IMR-90 (cell line): ENCODE measurements at regions not wholly inside any gene's neighbourhood (a gene's known extent, or its start where the extent isn't known, plus 50 kb on each side); places are given as distances from the start of the nearest gene placed in this dataset.

ENCODE experiments used
- ATAC-seq: fragments of 200-7000 bp; cut with Tn5 transposase; 2 replicates; pipeline ENCODE4 v1.9.1; 2020; ENCODE audit warnings: low read depth, mild to moderate bottlenecking, moderate library complexity
- BruUV-seq: library from RNA; stranded (reverse); fragments of 400-500 nt; replicated peaks from 2 replicates; lab custom pipeline; 2021; lab: Mats Ljungman, UMichigan
- CTCF ChIA-PET: fragments of 300-600 bp; formaldehyde crosslinking; extraction: SDS; loops from one replicate; lab custom pipeline; 2021; ENCODE audit warnings: antibody characterized with exemption; lab: Yijun Ruan, JAX
- POLR2A ChIA-PET: fragments of 300-600 bp; sonication (Branson Sonifier 250); formaldehyde crosslinking; loops from one replicate; lab custom pipeline; 2022; ENCODE audit warnings: antibody characterized with exemption; ENCODE audit not compliant: unreplicated experiment; lab: Charles Lee
- DNase-seq: peaks from one replicate; pipeline ENCODE4 v3.0.0; 2013
- H2AFZ ChIP-seq: replicated peaks from 2 replicates; pipeline ENCODE3; 2013; ENCODE audit warnings: low read length, mild to moderate bottlenecking; ENCODE audit not compliant: poor library complexity
- H2AK5ac ChIP-seq: 2 replicates; pipeline ENCODE4 v1.6.1; 2013; ENCODE audit warnings: low read depth, low read length, inconsistent platforms
- H2AK9ac ChIP-seq: replicated peaks from 2 replicates; pipeline ENCODE3; 2013; ENCODE audit warnings: mild to moderate bottlenecking, low read depth, low read length, moderate library complexity; ENCODE audit not compliant: poor library complexity
- H2BK120ac ChIP-seq: 2 replicates; pipeline ENCODE4 v1.6.1; 2013; ENCODE audit warnings: low read depth, low read length, inconsistent platforms
- H2BK15ac ChIP-seq: 3 replicates; pipeline ENCODE4 v1.6.1; 2013; ENCODE audit warnings: low read depth, low read length, inconsistent platforms
- H2BK20ac ChIP-seq: 2 replicates; pipeline ENCODE4 v1.6.1; 2013; ENCODE audit warnings: low read depth, mild to moderate bottlenecking, inconsistent platforms, low read length, moderate library complexity
- H2BK5ac ChIP-seq: 2 replicates; pipeline ENCODE4 v1.6.1; 2013; ENCODE audit warnings: mild to moderate bottlenecking, low read depth, low read length, inconsistent platforms; ENCODE audit not compliant: poor library complexity, severe bottlenecking
- H3K14ac ChIP-seq: replicated peaks from 2 replicates; pipeline ENCODE4 v1.6.1; 2013; ENCODE audit warnings: low read depth, low read length, inconsistent platforms
- H3K18ac ChIP-seq: 2 replicates; pipeline ENCODE4 v1.6.1; 2013; ENCODE audit warnings: low read depth, low read length, control low read depth
- H3K23ac ChIP-seq: 2 replicates; pipeline ENCODE4 v1.6.1; 2013; ENCODE audit warnings: low read depth, low read length, inconsistent platforms
- H3K27ac ChIP-seq: 2 replicates; pipeline ENCODE4 v1.5.1; 2013; ENCODE audit warnings: mild to moderate bottlenecking, control low read depth, low read length; ENCODE audit not compliant: insufficient read depth
- H3K27me3 ChIP-seq: 2 replicates; pipeline ENCODE4 v1.6.1; 2013; ENCODE audit warnings: low read length; ENCODE audit not compliant: control insufficient read depth, insufficient read depth
- H3K36me3 ChIP-seq: 2 replicates; pipeline ENCODE4 v1.6.1; 2013; ENCODE audit warnings: low read length, mixed read lengths; ENCODE audit not compliant: control insufficient read depth, insufficient read depth
- H3K4ac ChIP-seq: 2 replicates; pipeline ENCODE4 v1.6.1; 2013; ENCODE audit warnings: low read depth, low read length, inconsistent platforms
- H3K4me1 ChIP-seq: 2 replicates; pipeline ENCODE4 v1.6.1; 2013; ENCODE audit warnings: low read length, mixed read lengths; ENCODE audit not compliant: control insufficient read depth, insufficient read depth
- H3K4me2 ChIP-seq: 2 replicates; pipeline ENCODE4 v1.6.1; 2013; ENCODE audit warnings: low read depth, mild to moderate bottlenecking, control low read depth, low read length, moderate library complexity
- H3K4me3 ChIP-seq: 2 replicates; pipeline ENCODE4 v1.5.1; 2013; ENCODE audit warnings: low read depth, mild to moderate bottlenecking, control low read depth, low read length, moderate library complexity; ENCODE audit not compliant: insufficient read depth
- H3K56ac ChIP-seq: 2 replicates; pipeline ENCODE4 v1.6.1; 2013; ENCODE audit warnings: low read length, inconsistent platforms; ENCODE audit not compliant: insufficient read depth; ENCODE audit errors: extremely low read depth
- H3K79me1 ChIP-seq, 2 experiments: 2 replicates each; pipeline ENCODE4 v1.6.1; 2013; ENCODE audit warnings: low read length in 2 of 2, inconsistent platforms in 1 of 2, low read depth in 1 of 2
- H3K9ac ChIP-seq: 2 replicates; pipeline ENCODE4 v1.6.1; 2013; ENCODE audit warnings: low read depth, low read length, control low read depth
- H3K9me1 ChIP-seq: 2 replicates; pipeline ENCODE4 v1.6.1; 2013; ENCODE audit warnings: low read length, inconsistent platforms; ENCODE audit not compliant: insufficient read depth
- H3K9me3 ChIP-seq: 2 replicates; pipeline ENCODE4 v1.6.1; 2013; ENCODE audit warnings: low read length; ENCODE audit not compliant: control insufficient read depth, insufficient read depth
- H4K20me1 ChIP-seq: 2 replicates; pipeline ENCODE4 v1.6.1; 2013; ENCODE audit warnings: low read length, inconsistent platforms; ENCODE audit not compliant: insufficient read depth
- H4K5ac ChIP-seq: 2 replicates; pipeline ENCODE4 v1.6.1; 2013; ENCODE audit warnings: mild to moderate bottlenecking, low read depth, low read length, control low read depth
- H4K8ac ChIP-seq, 2 experiments: 2 replicates each; pipeline ENCODE4 v1.6.1; 2013; ENCODE audit warnings: low read depth in 2 of 2, low read length in 2 of 2, control low read depth in 1 of 2, inconsistent platforms in 1 of 2
- H4K91ac ChIP-seq: 2 replicates; pipeline ENCODE4 v1.6.1; 2013; ENCODE audit warnings: low read depth, low read length, inconsistent platforms; ENCODE audit not compliant: insufficient read depth
- BHLHE40 ChIP-seq: fragments of 150-350 bp; IDR thresholded peaks from 2 replicates; pipeline ENCODE4 v1.6.1; 2016; ENCODE audit warnings: mild to moderate bottlenecking, low read depth, low read length
- CEBPB ChIP-seq: IDR thresholded peaks from 2 replicates; pipeline ENCODE4 v1.6.1; 2012; ENCODE audit warnings: low read depth, low read length, improper control_type of control experiment
- CHD1 ChIP-seq: IDR thresholded peaks from 2 replicates; pipeline ENCODE4 v1.6.1; 2012; ENCODE audit warnings: low read depth, low read length, improper control_type of control experiment
- CTCF ChIP-seq: conservative IDR thresholded peaks from 2 replicates; pipeline ENCODE4 v1.5.1; 2012; ENCODE audit warnings: mild to moderate bottlenecking, low read depth, low read length, improper control_type of control experiment
- ELK1 ChIP-seq: fragments of 150-350 bp; IDR thresholded peaks from 2 replicates; pipeline ENCODE4 v1.6.1; 2016; ENCODE audit warnings: low read depth, mild to moderate bottlenecking, low read length, moderate library complexity, borderline replicate concordance
- FOS ChIP-seq: fragments of 150-350 bp; IDR thresholded peaks from 2 replicates; pipeline ENCODE4 v1.6.1; 2016; ENCODE audit warnings: low read depth, low read length
- MAFK ChIP-seq: IDR thresholded peaks from 2 replicates; pipeline ENCODE4 v1.6.1; 2012; ENCODE audit warnings: low read depth, low read length, improper control_type of control experiment
- MAZ ChIP-seq: IDR thresholded peaks from 2 replicates; pipeline ENCODE4 v1.6.1; 2012; ENCODE audit warnings: low read depth, mild to moderate bottlenecking, low read length, improper control_type of control experiment, moderate library complexity, borderline replicate concordance
- MXI1 ChIP-seq: IDR thresholded peaks from 2 replicates; pipeline ENCODE4 v1.6.1; 2012; ENCODE audit warnings: low read depth, mild to moderate bottlenecking, low read length, moderate library complexity, borderline replicate concordance
- NFE2L2 ChIP-seq: fragments of 150-350 bp; IDR thresholded peaks from 2 replicates; pipeline ENCODE4 v1.6.1; 2016; ENCODE audit warnings: low read depth, mild to moderate bottlenecking, low read length
- POLR2A ChIP-seq: IDR thresholded peaks from 2 replicates; pipeline ENCODE4 v1.6.1; 2012; ENCODE audit warnings: mild to moderate bottlenecking, low read depth, low read length
- RAD21 ChIP-seq: IDR thresholded peaks from 2 replicates; pipeline ENCODE4 v1.6.1; 2012; ENCODE audit warnings: low read length, improper control_type of control experiment
- RCOR1 ChIP-seq: IDR thresholded peaks from 2 replicates; pipeline ENCODE4 v1.6.1; 2012; ENCODE audit warnings: mild to moderate bottlenecking, low read length, improper control_type of control experiment; ENCODE audit not compliant: insufficient replicate concordance
- RFX5 ChIP-seq: IDR thresholded peaks from 2 replicates; pipeline ENCODE4 v1.8.0; 2012; ENCODE audit warnings: low read depth, mild to moderate bottlenecking, low read length, moderate library complexity
- SMC3 ChIP-seq: fragments of 150-350 bp; IDR thresholded peaks from 2 replicates; pipeline ENCODE4 v1.6.1; 2016; ENCODE audit warnings: low read depth, mild to moderate bottlenecking, antibody characterized with exemption, low read length, moderate library complexity
- USF2 ChIP-seq: fragments of 150-350 bp; IDR thresholded peaks from 2 replicates; pipeline ENCODE4 v1.6.1; 2017; ENCODE audit warnings: mild to moderate bottlenecking, antibody characterized with exemption, low read length, low read depth
- WGBS, 2 experiments: methylation state at CpG; one replicate each; pipeline versions ENCODE4 v1.1.5 to v1.1.7; 2013; ENCODE audit warnings: missing lambda C conversion rate in 2 of 2; ENCODE audit not compliant: insufficient read length in 1 of 2; ENCODE audit errors: extremely low coverage in 2 of 2; 5-methylcytosine and 5-hydroxymethylcytosine counted together
- dilution Hi-C: fragments of 300-500 bp; cut with HindIII; formaldehyde crosslinking; loops from one replicate; pipeline ENCODE4 v1.14.3; 2018; ENCODE audit warnings: low sequenced_read_pairs; ENCODE audit not compliant: unreplicated experiment
- in situ Hi-C: fragments of 300-500 bp; cut with MboI; formaldehyde crosslinking; loops from 3 replicates; pipeline ENCODE4 v1.14.3; 2019; ENCODE audit warnings: low sequenced_read_pairs, inconsistent platforms, mixed read lengths
- intact Hi-C: fragments of 100-400 bp; cut with micrococcal nuclease; formaldehyde crosslinking; loops from 2 replicates; pipeline ENCODE4 v1.10.0; 2022

- no peaks in the 10 kb centered on the region for H3K36me3 ChIP-seq
- H2AFZ ChIP-seq: no peak overlapping the region
- H2BK120ac ChIP-seq: no peak overlapping the region
- no peak overlapping the region for H4K8ac ChIP-seq
- in situ Hi-C loops (no loop called here), intact Hi-C loops (no loop called here), dilution Hi-C loops (no loop called here)
- no peak overlapping the region for H3K18ac ChIP-seq
- no peak overlapping the region for H3K4me3 ChIP-seq
- no peak overlapping the region for H2BK5ac ChIP-seq
- H3K9ac ChIP-seq: no peak overlapping the region
- no peak overlapping the region for H3K14ac ChIP-seq
- POLR2A ChIA-PET: no interaction called here
- H2BK15ac ChIP-seq: no peak overlapping the region
- H3K27ac ChIP-seq: no peak overlapping the region
- ATAC-seq: no peak
- H2AK5ac ChIP-seq: no peak overlapping the region
- H3K4me2 ChIP-seq: no peak overlapping the region
- H2BK20ac ChIP-seq: no peak overlapping the region
- TF ChIP-seq USF2: no peak
- TF ChIP-seq SMC3: no peak
- no peak for TF ChIP-seq POLR2A
- TF ChIP-seq CEBPB: no peak
- TF ChIP-seq CTCF: no peak
- no peak for TF ChIP-seq RAD21
- no peak for TF ChIP-seq CHD1
- TF ChIP-seq NFE2L2: no peak
- TF ChIP-seq RFX5: no peak
- TF ChIP-seq ELK1: no peak
- no peak for TF ChIP-seq FOS
- TF ChIP-seq MXI1: no peak
- no peak for TF ChIP-seq MAFK
- no peak for TF ChIP-seq MAZ
- no peak for TF ChIP-seq BHLHE40
- TF ChIP-seq RCOR1: no peak
- H4K20me1 ChIP-seq: no peaks in the 10 kb centered on the region
- no CpG with 5 or more reads among the region's 5 CpGs for WGBS, 2 experiments
- no peak overlapping the region for H4K5ac ChIP-seq
- H3K79me1 ChIP-seq: no peaks in the 10 kb centered on the region
- no TSS peak for BruUV-seq
- no peak overlapping the region for H3K4ac ChIP-seq
- DNase-seq: peak; percentile 28
- no peak overlapping the region for H3K23ac ChIP-seq
- H3K4me1 ChIP-seq: no peaks in the 10 kb centered on the region; the same call in 1 of the 2 replicates
- no peak overlapping the region for H4K91ac ChIP-seq
- H2AK9ac ChIP-seq: no peak overlapping the region
- no peaks in the 10 kb centered on the region; the same call in 1 of the 2 replicates for H3K9me1 ChIP-seq
- H3K56ac ChIP-seq: no peak overlapping the region
- CTCF ChIA-PET: no interaction called here
- H3K27me3 ChIP-seq: peaks cover 4% of the 10 kb centered on the region; the same call in 1 of the 2 replicates
- no peaks in the 10 kb centered on the region for H3K9me3 ChIP-seq
Measured at GRCh38 chr2:200225951-200226350, 80.5 kb upstream of the SPATS2L start.
